LNCaP clone FGC (cell line): ENCODE measurements at regions not wholly inside any gene's neighbourhood (a gene's known extent, or its start where the extent isn't known, plus 50 kb on each side); places are given as distances from the start of the nearest gene placed in this dataset.
"Not testable (repeated sequence)": the region's sequence is repeated elsewhere in the genome, so short reads cannot be mapped to it uniquely, and the experiment has no call there.

Experiments used
- DNase-seq: peaks from one replicate; pipeline ENCODE4 v3.0.0-alpha.2; 2011; ENCODE audit warnings: low read depth
- H3K4me3 ChIP-seq: 2 replicates; pipeline ENCODE4 v1.5.1; 2011; ENCODE audit warnings: mild to moderate bottlenecking, low read depth, low read length, control low read depth
- TF ChIP-seq, protein P1 (sequence below): IDR thresholded peaks from 2 replicates; pipeline ENCODE4 v1.5.1; 2012; ENCODE audit warnings: mild to moderate bottlenecking; ENCODE audit not compliant: control insufficient read depth, insufficient read depth; ENCODE audit errors: extremely low read depth

DNA sequence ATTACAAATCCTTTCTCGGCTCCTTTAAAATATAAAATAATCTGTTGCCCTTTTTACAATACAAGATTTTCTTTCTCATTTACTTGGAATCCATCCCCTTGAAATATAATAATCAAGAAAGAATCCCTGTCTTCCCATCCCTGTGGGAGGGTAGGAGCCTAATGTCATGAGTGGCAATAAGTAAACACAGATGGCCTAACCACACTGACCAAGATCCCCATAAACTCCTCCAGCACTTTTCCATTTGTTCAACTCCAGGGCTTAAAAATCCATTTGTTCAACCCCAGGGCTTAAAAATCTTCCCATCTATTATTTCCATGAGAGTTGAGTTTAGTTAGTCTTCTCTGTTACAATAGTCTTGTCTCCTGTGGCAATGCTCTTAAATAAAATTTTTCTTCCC, 297.6 kb downstream of the CDH7 start:
- no peak for DNase-seq
- TF ChIP-seq, protein P1, sequence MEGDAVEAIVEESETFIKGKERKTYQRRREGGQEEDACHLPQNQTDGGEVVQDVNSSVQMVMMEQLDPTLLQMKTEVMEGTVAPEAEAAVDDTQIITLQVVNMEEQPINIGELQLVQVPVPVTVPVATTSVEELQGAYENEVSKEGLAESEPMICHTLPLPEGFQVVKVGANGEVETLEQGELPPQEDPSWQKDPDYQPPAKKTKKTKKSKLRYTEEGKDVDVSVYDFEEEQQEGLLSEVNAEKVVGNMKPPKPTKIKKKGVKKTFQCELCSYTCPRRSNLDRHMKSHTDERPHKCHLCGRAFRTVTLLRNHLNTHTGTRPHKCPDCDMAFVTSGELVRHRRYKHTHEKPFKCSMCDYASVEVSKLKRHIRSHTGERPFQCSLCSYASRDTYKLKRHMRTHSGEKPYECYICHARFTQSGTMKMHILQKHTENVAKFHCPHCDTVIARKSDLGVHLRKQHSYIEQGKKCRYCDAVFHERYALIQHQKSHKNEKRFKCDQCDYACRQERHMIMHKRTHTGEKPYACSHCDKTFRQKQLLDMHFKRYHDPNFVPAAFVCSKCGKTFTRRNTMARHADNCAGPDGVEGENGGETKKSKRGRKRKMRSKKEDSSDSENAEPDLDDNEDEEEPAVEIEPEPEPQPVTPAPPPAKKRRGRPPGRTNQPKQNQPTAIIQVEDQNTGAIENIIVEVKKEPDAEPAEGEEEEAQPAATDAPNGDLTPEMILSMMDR = no peak
- no peak overlapping the region for H3K4me3 ChIP-seq

- TF ChIP-seq, protein P1 = peak; percentile 26; the same call in 1 of the 2 replicates
- H3K4me3 ChIP-seq = no peak overlapping the region
- no peak for DNase-seq
Measured at GRCh38 chr18:66046032-66046602, 295.3 kb downstream of the CDH7 start.

DNA sequence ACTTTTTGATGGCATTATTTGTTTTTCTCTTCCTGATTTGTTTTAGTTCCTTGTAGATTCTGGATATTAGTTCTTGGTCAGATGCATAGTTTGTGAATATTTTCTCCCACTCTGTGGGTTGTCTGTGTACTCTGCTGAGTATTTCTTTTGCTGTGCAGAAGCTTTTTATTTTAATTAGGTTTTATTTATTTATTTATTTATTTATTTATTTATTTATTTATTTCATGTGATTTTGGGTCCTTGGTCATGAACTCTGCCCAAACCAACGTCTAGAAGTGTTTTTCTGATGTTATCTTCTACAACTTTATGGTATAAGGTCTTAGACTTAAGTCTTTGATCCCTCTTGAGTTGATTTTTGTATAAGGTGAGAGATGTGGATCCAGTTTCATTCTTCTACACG, 292.2 kb downstream of the CDH7 start:
- DNase-seq = no peak
- no peak overlapping the region for H3K4me3 ChIP-seq
- TF ChIP-seq, protein P1 = no peak

DNA sequence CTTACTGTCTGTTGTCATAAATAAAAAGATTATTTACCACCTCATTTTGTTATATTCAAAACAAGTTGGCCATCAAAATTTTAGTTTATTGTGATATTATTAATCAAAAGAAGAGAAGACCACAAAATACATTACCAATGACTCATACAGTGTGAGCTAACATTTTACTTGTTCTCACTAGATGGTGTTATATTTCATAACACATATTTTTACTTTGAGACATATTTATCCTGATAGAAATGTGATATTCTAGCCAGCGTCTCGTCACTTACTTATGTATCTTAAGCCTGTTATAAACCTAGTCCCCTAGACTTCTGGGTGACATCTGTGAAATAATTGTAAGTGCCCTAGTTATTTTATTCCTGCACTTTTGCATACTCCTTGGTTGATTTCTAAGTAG, 263.2 kb downstream of the CDH7 start:
- no peak overlapping the region for H3K4me3 ChIP-seq
- no peak for DNase-seq
- TF ChIP-seq, protein P1 = no peak

GRCh38 chr18:66011916-66012315, 261.1 kb downstream of the CDH7 start:
- H3K4me3 ChIP-seq = no peak overlapping the region
- no peak for DNase-seq
- TF ChIP-seq, protein P1 = no peak

DNA sequence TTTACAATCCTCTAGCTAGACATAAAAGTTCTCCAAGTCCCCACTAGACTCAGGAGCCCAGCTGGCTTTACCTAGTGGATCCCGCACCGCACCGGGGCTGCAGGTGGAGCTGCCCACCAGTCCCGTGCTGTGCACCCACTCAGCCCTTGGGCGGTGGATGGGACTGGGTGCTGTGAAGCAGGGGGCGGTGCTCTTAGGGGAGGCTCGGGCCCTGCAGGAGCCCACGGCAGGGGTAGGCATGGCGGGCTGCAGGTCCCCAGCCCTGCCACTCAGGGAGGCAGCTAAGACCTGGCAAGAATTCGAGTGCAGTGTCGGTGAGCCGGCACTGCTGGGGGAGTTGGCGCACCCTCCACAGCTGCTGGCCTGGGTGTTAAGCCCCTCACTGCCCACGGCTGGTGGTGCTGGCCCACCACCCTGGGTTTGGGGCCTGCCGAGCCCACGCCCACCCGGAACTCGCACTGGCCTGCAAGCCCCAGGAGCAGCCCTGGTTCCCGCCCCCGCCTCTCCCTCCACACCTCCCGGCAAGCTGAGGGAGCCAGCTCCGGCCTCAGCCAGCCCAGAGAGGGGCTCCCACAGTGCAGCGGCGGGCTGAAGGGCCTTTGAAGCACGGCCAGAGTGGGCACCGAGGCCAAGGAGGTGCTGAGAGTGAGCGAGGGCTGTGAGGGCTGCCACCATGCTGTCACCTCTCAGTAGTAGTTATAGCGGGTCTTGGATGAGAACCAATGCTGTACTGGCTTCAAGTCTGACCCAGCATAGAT, 255.2 kb downstream of the CDH7 start:
- TF ChIP-seq, protein P1 = no peak
- H3K4me3 ChIP-seq = no peak overlapping the region

GRCh38 chr18:65998971-65999700, 248.3 kb downstream of the CDH7 start:
- not testable (repeated sequence) for H3K4me3 ChIP-seq, DNase-seq

More for the DNA sequence above, 255.2 kb downstream of the CDH7 start:
- DNase-seq = no peak
